ENCODE measurements at regions not wholly inside any gene's neighbourhood (a gene's known extent, or its start where the extent isn't known, plus 50 kb on each side); places are given as distances from the start of the nearest gene placed in this dataset.

DNA sequence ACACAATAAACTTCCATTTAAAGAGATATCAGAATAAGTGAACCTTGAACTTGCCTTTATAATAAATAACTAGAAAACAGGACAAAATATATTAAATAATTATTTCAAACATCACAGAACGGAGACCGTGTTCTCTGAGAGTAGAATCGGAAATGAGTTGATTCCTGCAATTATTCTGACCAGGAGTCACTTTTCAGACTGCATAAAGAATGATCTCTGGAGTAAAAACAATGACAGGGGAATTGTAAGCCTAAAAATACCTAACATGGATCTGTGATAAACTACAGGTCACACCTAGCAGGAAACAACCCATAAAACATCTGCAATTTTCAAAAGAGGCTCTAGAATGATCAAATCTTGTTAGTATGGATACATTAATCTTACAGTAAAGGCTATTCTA is 577.5 kb upstream of the SORCS1 start:
- POLR2A ChIA-PET (ENCODE audit: unreplicated experiment): no interaction called here
- no peak for DNase-seq
- Histone ChIP-seq H4K20me1 (ENCODE audit: insufficient read depth) (no peaks in the 10 kb centered on the region), H3K9me3 (ENCODE audit: insufficient read depth, low read depth) (no peaks in the 10 kb centered on the region), H3K4me1 (replicated peaks; ENCODE audit: insufficient read depth) (no peaks in the 10 kb centered on the region), H3K4me2 (no peak overlapping the region), H3K4me3 (no peak overlapping the region), H3K36me3 (ENCODE audit: low read depth) (no peaks in the 10 kb centered on the region), H2AFZ (no peak overlapping the region), H3K27me3 (ENCODE audit: insufficient read depth, low read depth) (no peaks in the 10 kb centered on the region), H3F3A (ENCODE audit: insufficient read depth, low read depth) (no peaks in the 10 kb centered on the region), H3K79me2 (ENCODE audit: low read depth) (no peaks in the 10 kb centered on the region), H3K27ac (no peak overlapping the region), H3K9me2 (ENCODE audit: insufficient read depth) (no peaks in the 10 kb centered on the region)
- TF ChIP-seq EZH2 (IDR thresholded peaks at IDR 0.05; ENCODE audit: low read depth): no peak
- TF ChIP-seq, protein P1, sequence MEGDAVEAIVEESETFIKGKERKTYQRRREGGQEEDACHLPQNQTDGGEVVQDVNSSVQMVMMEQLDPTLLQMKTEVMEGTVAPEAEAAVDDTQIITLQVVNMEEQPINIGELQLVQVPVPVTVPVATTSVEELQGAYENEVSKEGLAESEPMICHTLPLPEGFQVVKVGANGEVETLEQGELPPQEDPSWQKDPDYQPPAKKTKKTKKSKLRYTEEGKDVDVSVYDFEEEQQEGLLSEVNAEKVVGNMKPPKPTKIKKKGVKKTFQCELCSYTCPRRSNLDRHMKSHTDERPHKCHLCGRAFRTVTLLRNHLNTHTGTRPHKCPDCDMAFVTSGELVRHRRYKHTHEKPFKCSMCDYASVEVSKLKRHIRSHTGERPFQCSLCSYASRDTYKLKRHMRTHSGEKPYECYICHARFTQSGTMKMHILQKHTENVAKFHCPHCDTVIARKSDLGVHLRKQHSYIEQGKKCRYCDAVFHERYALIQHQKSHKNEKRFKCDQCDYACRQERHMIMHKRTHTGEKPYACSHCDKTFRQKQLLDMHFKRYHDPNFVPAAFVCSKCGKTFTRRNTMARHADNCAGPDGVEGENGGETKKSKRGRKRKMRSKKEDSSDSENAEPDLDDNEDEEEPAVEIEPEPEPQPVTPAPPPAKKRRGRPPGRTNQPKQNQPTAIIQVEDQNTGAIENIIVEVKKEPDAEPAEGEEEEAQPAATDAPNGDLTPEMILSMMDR (conservative IDR thresholded peaks at IDR 0.05): no peak
- CTCF ChIA-PET: no interaction called here
- BruUV-seq (replicated peaks): no TSS peak
- intact Hi-C loops (cut with micrococcal nuclease; ENCODE audit: unreplicated experiment): no loop called here

DNA sequence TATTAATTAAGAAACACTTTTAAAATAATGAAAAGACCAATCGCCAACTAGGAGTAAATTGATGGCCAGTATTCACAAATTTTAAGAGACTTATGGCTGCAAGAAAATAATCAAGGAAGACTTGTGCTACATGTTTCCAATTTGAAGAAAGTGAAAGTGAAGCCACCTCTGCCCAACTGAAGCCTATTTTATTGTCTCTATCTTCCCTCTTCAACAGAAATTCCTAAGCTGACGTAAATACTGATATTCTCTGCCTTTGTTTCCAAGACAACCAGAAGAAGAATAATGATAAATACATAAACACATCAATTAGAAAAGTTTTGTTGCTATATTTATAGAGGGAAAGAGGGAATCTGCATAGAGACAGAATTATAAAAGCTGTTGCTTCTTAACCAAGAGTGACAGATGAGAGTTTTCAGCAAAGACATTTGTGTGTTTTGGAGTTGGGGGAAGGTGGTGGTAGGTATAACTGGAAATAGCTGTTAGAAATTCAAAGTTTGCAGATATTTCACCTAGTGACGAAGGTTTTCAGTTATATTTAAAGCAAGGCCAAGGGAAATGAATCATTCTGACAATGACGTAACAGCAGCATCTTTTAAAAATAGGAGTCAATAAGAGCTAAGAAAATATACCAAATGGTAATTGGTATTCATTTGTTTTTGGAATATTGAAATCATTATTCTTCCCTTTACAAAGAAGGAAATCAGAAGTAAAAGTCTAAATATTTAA is 576.6 kb upstream of the SORCS1 start:
- no peaks in the 10 kb centered on the region for H3K4me1 ChIP-seq (replicated peaks; ENCODE audit: insufficient read depth)
- no peaks in the 10 kb centered on the region for H3K27me3 ChIP-seq (ENCODE audit: insufficient read depth, low read depth)
- no peak for TF ChIP-seq EZH2 (IDR thresholded peaks at IDR 0.05; ENCODE audit: low read depth)
- TF ChIP-seq, protein P1 (conservative IDR thresholded peaks at IDR 0.05): no peak
- CTCF ChIA-PET: no interaction called here
- no peak overlapping the region for H3K27ac ChIP-seq
- no peaks in the 10 kb centered on the region for H3K9me3 ChIP-seq (ENCODE audit: insufficient read depth, low read depth)
- no peak for DNase-seq
- H2AFZ ChIP-seq: no peak overlapping the region
- H3F3A ChIP-seq (ENCODE audit: insufficient read depth, low read depth): no peaks in the 10 kb centered on the region
- H3K79me2 ChIP-seq (ENCODE audit: low read depth): no peaks in the 10 kb centered on the region
- H3K4me3 ChIP-seq: no peak overlapping the region
- H3K9me2 ChIP-seq (ENCODE audit: insufficient read depth): no peaks in the 10 kb centered on the region
- H4K20me1 ChIP-seq (ENCODE audit: insufficient read depth): no peaks in the 10 kb centered on the region
- no peaks in the 10 kb centered on the region for H3K36me3 ChIP-seq (ENCODE audit: low read depth)
- BruUV-seq (replicated peaks): no TSS peak
- POLR2A ChIA-PET (ENCODE audit: unreplicated experiment): no interaction called here
- H3K4me2 ChIP-seq: no peak overlapping the region
- intact Hi-C loops (cut with micrococcal nuclease; ENCODE audit: unreplicated experiment): no loop called here

DNA sequence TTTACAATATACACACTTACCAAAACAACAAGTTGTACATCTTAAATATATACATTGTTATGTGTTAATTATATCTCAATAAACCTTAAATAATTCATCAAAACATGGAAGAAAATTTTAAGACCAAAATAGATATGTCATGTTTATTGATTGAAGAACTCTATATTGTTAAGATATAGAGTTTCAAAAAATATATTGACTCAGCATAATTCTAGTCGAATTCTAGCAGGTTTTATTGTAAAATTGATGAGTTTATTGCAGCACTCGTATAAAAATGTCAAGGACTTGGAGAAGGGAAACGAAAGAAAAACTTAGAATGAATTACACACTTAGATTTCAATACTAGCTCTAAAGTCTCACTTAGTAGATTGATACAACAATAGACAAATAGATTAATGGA is 575.4 kb upstream of the SORCS1 start:
- Histone ChIP-seq H3K4me3 (no peak overlapping the region), H3K79me2 (ENCODE audit: low read depth) (no peaks in the 10 kb centered on the region), H3K9me2 (ENCODE audit: insufficient read depth) (no peaks in the 10 kb centered on the region), H3K4me2 (no peak overlapping the region), H3K27ac (no peak overlapping the region), H3K9me3 (ENCODE audit: insufficient read depth, low read depth) (no peaks in the 10 kb centered on the region), H3K36me3 (ENCODE audit: low read depth) (no peaks in the 10 kb centered on the region), H3K4me1 (replicated peaks; ENCODE audit: insufficient read depth) (no peaks in the 10 kb centered on the region), H2AFZ (no peak overlapping the region), H3K27me3 (ENCODE audit: insufficient read depth, low read depth) (no peaks in the 10 kb centered on the region), H3F3A (ENCODE audit: insufficient read depth, low read depth) (no peaks in the 10 kb centered on the region), H4K20me1 (ENCODE audit: insufficient read depth) (no peaks in the 10 kb centered on the region)
- ChIA-PET POLR2A (ENCODE audit: unreplicated experiment) (no interaction called here), CTCF (no interaction called here)
- intact Hi-C loops (cut with micrococcal nuclease; ENCODE audit: unreplicated experiment): no loop called here
- BruUV-seq (replicated peaks): no TSS peak
- no peak for DNase-seq
- TF ChIP-seq EZH2 (IDR thresholded peaks at IDR 0.05; ENCODE audit: low read depth): no peak
- TF ChIP-seq, protein P1 (conservative IDR thresholded peaks at IDR 0.05): no peak

Measured in PC-9 (cell line).